Adrenal gland (tissue), 9 donors: ENCODE measurements at regions not wholly inside any gene's neighbourhood (a gene's known extent, or its start where the extent isn't known, plus 50 kb on each side); places are given as distances from the start of the nearest gene placed in this dataset.

Experiments
- DNase-seq, 7 donors: peaks; one replicate each; pipeline ENCODE4 v3.0.0-alpha.2; 2019 to 2020
- H3K27ac ChIP-seq, 5 donors: fragments of 200-600 bp; sonication (generic) in 4 of 5; 1 replicate in 3 of 5; 2 replicates in 2 of 5; pipeline versions ENCODE4 v1.5.1 to v1.8.0; 2016 to 2020; ENCODE audit warnings: mild to moderate bottlenecking in 1 of 5
- H3K27me3 ChIP-seq: fragments of 200-600 bp; 2 replicates; pipeline ENCODE4 v1.8.0; 2021
- H3K36me3 ChIP-seq, 2 donors: fragments of 200-600 bp; replicated peaks in 1 of 2; 1 replicate in 1 of 2; 2 replicates in 1 of 2; pipeline versions ENCODE4 v1.5.1 to v1.8.0; 2018 to 2022
- H3K4me1 ChIP-seq, 2 donors: fragments of 200-600 bp; replicated peaks in 1 of 2; 1 replicate in 1 of 2; 2 replicates in 1 of 2; pipeline versions ENCODE4 v1.5.1 to v1.8.0; 2018 to 2021
- H3K4me3 ChIP-seq, 4 donors: fragments of 200-600 bp; sonication (generic) in 3 of 4; one replicate each; pipeline ENCODE4 v1.5.1; 2016 to 2018
- H3K9me3 ChIP-seq, 3 donors: fragments of 200-600 bp; sonication (generic) in 1 of 3; replicated peaks in 1 of 3; 1 replicate in 2 of 3; 2 replicates in 1 of 3; pipeline versions ENCODE4 v1.5.1 to v1.8.0; 2016 to 2021
- POLR2A ChIP-seq, 2 donors: fragments of 450-650 bp; IDR thresholded peaks; one replicate each; pipeline ENCODE4 v1.6.1; 2017; ENCODE audit warnings: antibody characterized with exemption in 2 of 2, mild to moderate bottlenecking in 2 of 2, moderate library complexity in 1 of 2
- WGBS, 4 donors: extraction: QIAGEN DNeasy Blood & Tissue Kit in 2 of 4; methylation state at CpG; one replicate each; pipeline versions ENCODE4 v1.1.5 to v1.1.7; 2013 to 2017; 5-methylcytosine and 5-hydroxymethylcytosine counted together
- intact Hi-C, 2 donors: fragments of 100-400 bp; cut with DNase I; formaldehyde crosslinking; loops; one replicate each; pipeline versions ENCODE4 v1.14.1 to v1.15.0; 2022 to 2023
- TF ChIP-seq, protein P1 (sequence below), 6 experiments: fragments of 450-650 bp in 4 of 6; fragments of 200-600 bp in 2 of 6; sonication (generic) in 1 of 6; IDR thresholded peaks; 1 replicate in 5 of 6; 2 replicates in 1 of 6; pipeline versions ENCODE4 v1.5.1 to v1.8.0; 2016 to 2021; ENCODE audit warnings: antibody characterized with exemption in 6 of 6, mild to moderate bottlenecking in 2 of 6, moderate library complexity in 1 of 6
- donor health status: healthy with polysubstance abuse.
- donor health status: Bipolar disorder and iron deficiency.
- donor health status: DM: yes; HTN: yes; CAD: no.
- donor health status: DM: no; HTN: no; CAD: no.
- donor health status: DM: no; HTN: no; CAD: no.

DNA sequence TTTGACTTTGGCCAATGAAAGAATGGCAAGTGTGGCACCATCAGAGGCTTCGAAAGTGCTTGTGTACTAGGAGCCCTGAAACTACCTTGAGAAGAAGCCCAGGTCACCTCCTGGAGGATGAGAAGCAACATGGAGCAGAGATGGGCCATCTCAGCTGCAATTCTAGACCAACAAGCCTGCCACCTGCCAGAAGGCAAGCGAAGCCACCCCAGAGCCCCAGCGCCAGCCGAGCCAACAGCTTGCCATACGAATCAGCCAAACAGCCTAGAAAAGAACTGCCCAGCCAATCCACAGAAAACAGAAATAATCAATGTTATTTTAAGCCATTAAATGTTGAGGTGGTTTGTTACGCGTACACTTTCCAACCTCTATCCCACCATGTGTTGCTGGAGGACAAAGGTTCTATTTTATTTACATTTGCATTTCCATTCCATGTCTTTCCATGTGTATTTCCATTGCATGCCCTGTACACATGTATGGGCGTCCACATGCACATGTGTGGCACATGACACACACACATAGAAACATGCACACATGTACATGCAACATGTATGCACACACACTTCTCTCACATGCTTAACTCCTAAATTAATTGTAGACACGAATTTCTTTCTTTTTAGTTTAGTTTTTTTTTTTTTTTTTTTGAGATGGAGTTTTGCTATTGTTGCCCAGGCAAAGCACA is 144.3 kb upstream of the TNRC6C start:
- H3K27ac ChIP-seq = no peak overlapping the region
- DNase-seq = no peak
- intact Hi-C loops = no loop called here
- WGBS, 4 donors = 83 to 90% (median 86%) methylated on average over 9 of the region's 9 CpGs
- TF ChIP-seq, protein P1, sequence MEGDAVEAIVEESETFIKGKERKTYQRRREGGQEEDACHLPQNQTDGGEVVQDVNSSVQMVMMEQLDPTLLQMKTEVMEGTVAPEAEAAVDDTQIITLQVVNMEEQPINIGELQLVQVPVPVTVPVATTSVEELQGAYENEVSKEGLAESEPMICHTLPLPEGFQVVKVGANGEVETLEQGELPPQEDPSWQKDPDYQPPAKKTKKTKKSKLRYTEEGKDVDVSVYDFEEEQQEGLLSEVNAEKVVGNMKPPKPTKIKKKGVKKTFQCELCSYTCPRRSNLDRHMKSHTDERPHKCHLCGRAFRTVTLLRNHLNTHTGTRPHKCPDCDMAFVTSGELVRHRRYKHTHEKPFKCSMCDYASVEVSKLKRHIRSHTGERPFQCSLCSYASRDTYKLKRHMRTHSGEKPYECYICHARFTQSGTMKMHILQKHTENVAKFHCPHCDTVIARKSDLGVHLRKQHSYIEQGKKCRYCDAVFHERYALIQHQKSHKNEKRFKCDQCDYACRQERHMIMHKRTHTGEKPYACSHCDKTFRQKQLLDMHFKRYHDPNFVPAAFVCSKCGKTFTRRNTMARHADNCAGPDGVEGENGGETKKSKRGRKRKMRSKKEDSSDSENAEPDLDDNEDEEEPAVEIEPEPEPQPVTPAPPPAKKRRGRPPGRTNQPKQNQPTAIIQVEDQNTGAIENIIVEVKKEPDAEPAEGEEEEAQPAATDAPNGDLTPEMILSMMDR (IDR thresholded peaks at IDR 0.05) = no peak
- no peak for TF ChIP-seq POLR2A (IDR thresholded peaks at IDR 0.05)
- H3K27me3 ChIP-seq = no peaks in the 10 kb centered on the region
- no peaks in the 10 kb centered on the region for H3K9me3 ChIP-seq
- no peak overlapping the region for H3K4me3 ChIP-seq
- H3K36me3 ChIP-seq = no peaks in the 10 kb centered on the region
- peaks cover 0 to 12% of the 10 kb centered on the region in 2 donors for H3K4me1 ChIP-seq

DNA sequence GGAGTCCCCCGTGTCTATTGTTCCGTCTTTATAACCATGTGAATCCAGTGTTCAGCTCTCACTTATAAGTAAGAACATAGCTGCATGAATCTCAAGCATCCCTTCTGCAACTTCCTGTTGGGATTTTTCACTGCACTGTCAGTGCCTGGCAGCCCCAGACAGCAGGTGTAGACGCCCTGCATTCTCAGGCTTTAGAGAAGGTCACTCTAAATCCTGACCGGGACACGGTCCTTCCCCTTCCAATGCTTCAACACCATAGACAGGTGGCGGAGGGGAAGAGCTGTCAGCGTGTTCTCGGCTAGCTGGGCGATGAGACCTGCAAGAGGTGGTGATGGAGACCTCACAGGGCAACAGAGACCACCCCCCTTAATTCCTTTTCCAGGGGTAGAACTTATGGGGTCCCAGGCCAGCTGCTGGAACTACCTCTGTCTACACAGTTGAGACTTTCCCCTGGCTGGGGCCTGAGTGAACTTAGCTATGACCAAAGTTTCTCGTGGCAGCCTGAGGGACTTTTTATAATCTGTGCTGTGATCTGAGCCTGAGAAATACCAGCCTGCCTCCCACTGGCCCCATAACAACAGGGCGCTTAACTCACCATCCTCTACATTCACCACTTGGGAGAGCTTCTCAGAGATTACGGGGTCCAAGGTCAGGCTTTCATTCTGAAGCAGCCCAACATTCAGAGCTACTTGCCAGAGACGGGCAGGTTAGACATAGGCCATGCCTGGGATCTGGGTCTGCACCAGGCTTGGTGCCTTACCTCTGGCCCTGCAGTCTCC is 143.2 kb upstream of the TNRC6C start:
- WGBS, 4 donors = 81 to 82% (median 81%) methylated on average over 10 to 13 of the region's 13 CpGs
- intact Hi-C loops = no loop called here
- no peak overlapping the region for H3K4me3 ChIP-seq
- H3K27me3 ChIP-seq = no peaks in the 10 kb centered on the region
- no peak overlapping the region for H3K27ac ChIP-seq
- no peak for DNase-seq
- H3K4me1 ChIP-seq = peaks cover 0 to 11% of the 10 kb centered on the region in 2 donors
- no peaks in the 10 kb centered on the region for H3K9me3 ChIP-seq
- TF ChIP-seq, protein P1 (IDR thresholded peaks at IDR 0.05) = no peak
- no peak for TF ChIP-seq POLR2A (IDR thresholded peaks at IDR 0.05)
- no peaks in the 10 kb centered on the region for H3K36me3 ChIP-seq

DNA sequence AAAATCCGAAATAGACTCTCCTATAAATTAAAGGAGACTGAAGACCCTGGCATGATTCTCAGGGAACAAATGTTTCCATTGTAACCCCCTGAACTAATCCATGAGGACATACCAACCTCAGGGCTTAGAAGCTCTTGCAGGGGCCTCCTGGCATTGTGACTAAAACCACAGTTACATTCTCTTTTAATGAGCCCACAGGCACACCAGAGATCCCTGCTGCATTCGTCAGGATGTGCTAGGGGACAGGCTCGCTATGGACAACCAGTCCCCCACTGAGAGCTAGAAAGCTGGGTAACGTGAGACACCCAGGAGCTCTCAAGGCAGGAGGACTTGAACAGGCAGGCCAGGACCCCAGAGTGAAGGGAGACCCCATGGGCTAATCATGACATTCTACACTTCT is 140.6 kb upstream of the TNRC6C start:
- intact Hi-C loops = no loop called here
- WGBS, 4 donors = 80 to 92% (median 85%) methylated on average over 2 to 4 of the region's 4 CpGs

DNA sequence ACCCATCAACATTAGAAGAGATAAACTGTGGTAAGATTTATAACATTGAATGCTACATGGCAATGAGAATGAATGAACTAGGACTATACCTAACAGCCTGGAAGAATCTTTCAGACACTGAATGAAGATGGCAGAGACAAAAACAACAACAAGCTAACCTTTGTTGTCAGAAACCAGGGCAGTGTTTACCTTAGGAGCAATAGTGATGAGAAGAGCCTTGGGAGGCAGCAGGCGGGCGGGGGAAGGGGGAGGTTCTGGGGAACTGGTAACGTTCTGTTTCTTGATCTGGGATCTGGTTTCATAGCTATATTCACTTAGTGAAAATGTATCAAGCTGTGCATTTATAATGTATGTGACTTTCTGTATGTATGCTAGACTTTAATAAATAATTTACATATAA is 139.0 kb upstream of the TNRC6C start:
- Histone ChIP-seq H3K27me3 (no peaks in the 10 kb centered on the region), H3K9me3 (no peaks in the 10 kb centered on the region), H3K36me3 (no peaks in the 10 kb centered on the region), H3K4me3 (no peak overlapping the region), H3K4me1 (no peaks in the 10 kb centered on the region), H3K27ac (no peak overlapping the region)
- no peak for TF ChIP-seq POLR2A (IDR thresholded peaks at IDR 0.05)
- TF ChIP-seq, protein P1 (IDR thresholded peaks at IDR 0.05) = no peak
- intact Hi-C loops = no loop called here
- no peak for DNase-seq
- WGBS, 4 donors = 82 to 88% (median 86%) methylated on average over 3 of the region's 3 CpGs

More for the DNA sequence above, 140.6 kb upstream of the TNRC6C start:
- Histone ChIP-seq H3K27me3 (no peaks in the 10 kb centered on the region), H3K4me3 (no peak overlapping the region), H3K4me1 (no peaks in the 10 kb centered on the region), H3K36me3 (no peaks in the 10 kb centered on the region), H3K9me3 (no peaks in the 10 kb centered on the region), H3K27ac (no peak overlapping the region)
- TF ChIP-seq, protein P1 (IDR thresholded peaks at IDR 0.05) = no peak
- TF ChIP-seq POLR2A (IDR thresholded peaks at IDR 0.05) = no peak
- no peak for DNase-seq
